ENCODE measurements at regions not wholly inside any gene's neighbourhood (a gene's known extent, or its start where the extent isn't known, plus 50 kb on each side); places are given as distances from the start of the nearest gene placed in this dataset.

- TF ChIP-seq CTCF (IDR thresholded peaks at IDR 0.05): no peak
- no peak for TF ChIP-seq POLR2AphosphoS5 (IDR thresholded peaks at IDR 0.05)
- TF ChIP-seq POLR2A (IDR thresholded peaks at IDR 0.05): no peak
Measured at GRCh38 chr3:23734481-23734880, 71.3 kb upstream of the UBE2E1 start.
